ENCODE measurements at regions not wholly inside any gene's neighbourhood (a gene's known extent, or its start where the extent isn't known, plus 50 kb on each side); places are given as distances from the start of the nearest gene placed in this dataset.

DNA sequence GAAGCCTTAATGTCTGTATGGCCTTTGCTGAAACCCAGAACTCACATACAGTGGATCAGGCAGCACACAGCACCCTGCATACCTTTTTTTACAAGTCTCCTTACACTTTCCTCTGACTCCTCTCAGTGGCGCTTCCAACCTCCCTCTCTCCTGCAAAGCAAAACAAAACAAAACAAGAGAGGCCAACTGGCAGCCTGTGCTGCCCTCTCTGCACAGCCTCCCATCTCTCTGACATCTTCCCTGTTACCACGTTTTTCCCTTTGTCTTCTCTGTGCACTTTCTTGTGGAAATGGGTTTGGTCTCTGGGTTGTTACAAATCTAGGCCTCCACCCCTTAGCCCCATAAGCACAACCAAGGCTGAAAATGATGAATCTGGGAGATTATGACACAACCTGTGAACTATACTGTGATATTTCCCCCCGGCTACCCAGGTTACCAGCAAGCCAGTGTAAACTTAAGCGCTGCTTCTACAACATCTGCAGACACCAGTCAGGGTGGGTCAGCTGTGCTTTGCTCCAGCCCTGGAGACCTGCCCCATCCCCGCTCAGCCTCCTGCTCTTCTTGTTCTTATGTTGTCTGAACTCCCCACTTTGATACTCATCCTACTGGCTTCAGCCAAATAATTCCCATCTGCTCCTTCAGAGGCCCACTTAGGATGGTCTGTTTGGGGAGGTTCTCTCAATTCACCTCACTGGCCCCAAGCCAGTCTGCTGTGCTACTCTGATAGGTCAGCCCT, 54.9 kb upstream of the FMOD start:
- TF ChIP-seq, protein P1, sequence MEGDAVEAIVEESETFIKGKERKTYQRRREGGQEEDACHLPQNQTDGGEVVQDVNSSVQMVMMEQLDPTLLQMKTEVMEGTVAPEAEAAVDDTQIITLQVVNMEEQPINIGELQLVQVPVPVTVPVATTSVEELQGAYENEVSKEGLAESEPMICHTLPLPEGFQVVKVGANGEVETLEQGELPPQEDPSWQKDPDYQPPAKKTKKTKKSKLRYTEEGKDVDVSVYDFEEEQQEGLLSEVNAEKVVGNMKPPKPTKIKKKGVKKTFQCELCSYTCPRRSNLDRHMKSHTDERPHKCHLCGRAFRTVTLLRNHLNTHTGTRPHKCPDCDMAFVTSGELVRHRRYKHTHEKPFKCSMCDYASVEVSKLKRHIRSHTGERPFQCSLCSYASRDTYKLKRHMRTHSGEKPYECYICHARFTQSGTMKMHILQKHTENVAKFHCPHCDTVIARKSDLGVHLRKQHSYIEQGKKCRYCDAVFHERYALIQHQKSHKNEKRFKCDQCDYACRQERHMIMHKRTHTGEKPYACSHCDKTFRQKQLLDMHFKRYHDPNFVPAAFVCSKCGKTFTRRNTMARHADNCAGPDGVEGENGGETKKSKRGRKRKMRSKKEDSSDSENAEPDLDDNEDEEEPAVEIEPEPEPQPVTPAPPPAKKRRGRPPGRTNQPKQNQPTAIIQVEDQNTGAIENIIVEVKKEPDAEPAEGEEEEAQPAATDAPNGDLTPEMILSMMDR (IDR thresholded peaks at IDR 0.05; ENCODE audit: low read length), result no peak
- TF ChIP-seq EZH2 (IDR thresholded peaks at IDR 0.05; ENCODE audit: borderline replicate concordance, low read length), result no peak
